Mesendoderm (in vitro differentiated cells): ENCODE measurements at regions not wholly inside any gene's neighbourhood (a gene's known extent, or its start where the extent isn't known, plus 50 kb on each side); places are given as distances from the start of the nearest gene placed in this dataset.
A peak's percentile ranks its signal among the peaks of the same experiment; 100 is the strongest.

Source experiments
- DNase-seq: peaks from one replicate; pipeline ENCODE4 v3.0.0; 2013
- H2AK5ac ChIP-seq: 2 replicates; pipeline ENCODE4 v1.6.1; 2013; ENCODE audit warnings: low read length, inconsistent platforms
- H2BK120ac ChIP-seq: 2 replicates; pipeline ENCODE4 v1.6.1; 2013; ENCODE audit warnings: low read depth, mild to moderate bottlenecking, low read length, moderate library complexity, mixed read lengths
- H2BK15ac ChIP-seq: replicated peaks from 2 replicates; pipeline ENCODE4 v1.6.1; 2013; ENCODE audit warnings: low read depth, mild to moderate bottlenecking, moderate library complexity
- H2BK5ac ChIP-seq: 2 replicates; pipeline ENCODE4 v1.6.1; 2013; ENCODE audit warnings: low read length, inconsistent platforms
- H3K18ac ChIP-seq: 2 replicates; pipeline ENCODE4 v1.6.1; 2013; ENCODE audit warnings: mild to moderate bottlenecking, low read length, mixed read lengths
- H3K23ac ChIP-seq: one replicate; pipeline ENCODE4 v1.6.1; 2013; ENCODE audit warnings: low read length
- H3K27ac ChIP-seq: 2 replicates; pipeline ENCODE4 v1.5.1; 2013; ENCODE audit warnings: low read depth, mild to moderate bottlenecking, inconsistent platforms, low read length, moderate library complexity
- H3K27me3 ChIP-seq: 2 replicates; pipeline ENCODE4 v1.6.1; 2013; ENCODE audit warnings: low read length, control low read depth, mild to moderate bottlenecking, inconsistent platforms; ENCODE audit not compliant: insufficient read depth, poor library complexity
- H3K36me3 ChIP-seq: 2 replicates; pipeline ENCODE4 v1.6.1; 2013; ENCODE audit warnings: low read length, inconsistent platforms; ENCODE audit not compliant: control insufficient read depth, insufficient read depth
- H3K4ac ChIP-seq: one replicate; pipeline ENCODE4 v1.6.1; 2013; ENCODE audit warnings: low read depth, mild to moderate bottlenecking, low read length, moderate library complexity
- H3K4me1 ChIP-seq: 2 replicates; pipeline ENCODE4 v1.6.1; 2013; ENCODE audit warnings: low read depth, low read length, inconsistent platforms; ENCODE audit not compliant: control insufficient read depth
- H3K4me2 ChIP-seq: 2 replicates; pipeline ENCODE4 v1.6.1; 2013; ENCODE audit warnings: low read length
- H3K4me3 ChIP-seq: 2 replicates; pipeline ENCODE4 v1.5.1; 2013; ENCODE audit warnings: mild to moderate bottlenecking, low read length
- H3K56ac ChIP-seq: one replicate; pipeline ENCODE4 v1.6.1; 2013; ENCODE audit warnings: low read length
- H3K79me1 ChIP-seq: 2 replicates; pipeline ENCODE4 v1.6.1; 2013; ENCODE audit warnings: low read length, inconsistent platforms
- H3K79me2 ChIP-seq: 2 replicates; pipeline ENCODE4 v1.6.1; 2013; ENCODE audit warnings: mild to moderate bottlenecking, low read length; ENCODE audit not compliant: control insufficient read depth, insufficient read depth
- H3K9ac ChIP-seq: 2 replicates; pipeline ENCODE4 v1.6.1; 2013; ENCODE audit warnings: low read length, inconsistent platforms
- H4K5ac ChIP-seq: one replicate; pipeline ENCODE4 v1.6.1; 2013; ENCODE audit warnings: low read length
- H4K8ac ChIP-seq: one replicate; pipeline ENCODE4 v1.6.1; 2013; ENCODE audit warnings: low read depth, mild to moderate bottlenecking, control low read depth, low read length, moderate library complexity
- WGBS: extraction: QIAGEN DNeasy Blood & Tissue Kit; methylation state at CpG from one replicate; pipeline ENCODE4 v1.1.7; 2013; ENCODE audit warnings: low lambda C conversion rate, missing lambda C conversion rate; ENCODE audit not compliant: insufficient coverage; ENCODE audit errors: extremely low coverage; 5-methylcytosine and 5-hydroxymethylcytosine counted together

DNA sequence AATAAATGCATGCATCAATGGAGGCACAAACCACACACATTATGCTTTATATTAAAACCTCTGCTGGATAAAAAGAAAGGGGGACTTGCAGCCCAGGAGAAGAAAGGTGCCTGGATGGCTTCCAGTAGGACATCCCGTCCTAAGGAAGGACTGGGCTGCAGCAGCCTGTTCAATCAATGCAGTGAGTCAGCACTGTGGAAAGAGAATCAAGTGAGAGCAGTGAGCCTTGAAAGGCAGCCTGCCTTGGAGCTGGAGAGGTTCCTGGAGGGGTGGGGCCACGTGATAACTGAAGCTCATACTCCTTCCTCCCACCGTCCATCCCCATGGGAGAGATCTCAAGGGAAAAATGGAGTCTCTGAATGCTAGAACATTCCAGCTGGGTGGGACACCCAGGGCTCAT, 501.2 kb downstream of the ADRA2A start:
- H3K36me3 ChIP-seq, result no peaks in the 10 kb centered on the region
- no peak overlapping the region for H2BK5ac ChIP-seq
- no peaks in the 10 kb centered on the region for H3K27me3 ChIP-seq
- no peaks in the 10 kb centered on the region for H3K79me2 ChIP-seq
- no peak overlapping the region for H2AK5ac ChIP-seq
- no peaks in the 10 kb centered on the region for H3K79me1 ChIP-seq
- no peaks in the 10 kb centered on the region for H3K4me1 ChIP-seq
- no CpG with 5 or more reads among the region's 3 CpGs for WGBS
- H3K18ac ChIP-seq, result no peak overlapping the region
- H2BK15ac ChIP-seq, result no peak overlapping the region
- no peak overlapping the region for H3K4ac ChIP-seq
- no peak overlapping the region for H3K4me2 ChIP-seq
- no peak overlapping the region for H3K27ac ChIP-seq
- H4K5ac ChIP-seq, result no peak overlapping the region
- no peak overlapping the region for H4K8ac ChIP-seq
- no peak overlapping the region for H3K56ac ChIP-seq
- DNase-seq, result no peak
- H2BK120ac ChIP-seq, result no peak overlapping the region
- H3K9ac ChIP-seq, result no peak overlapping the region
- no peak overlapping the region for H3K23ac ChIP-seq
- no peak overlapping the region for H3K4me3 ChIP-seq

DNA sequence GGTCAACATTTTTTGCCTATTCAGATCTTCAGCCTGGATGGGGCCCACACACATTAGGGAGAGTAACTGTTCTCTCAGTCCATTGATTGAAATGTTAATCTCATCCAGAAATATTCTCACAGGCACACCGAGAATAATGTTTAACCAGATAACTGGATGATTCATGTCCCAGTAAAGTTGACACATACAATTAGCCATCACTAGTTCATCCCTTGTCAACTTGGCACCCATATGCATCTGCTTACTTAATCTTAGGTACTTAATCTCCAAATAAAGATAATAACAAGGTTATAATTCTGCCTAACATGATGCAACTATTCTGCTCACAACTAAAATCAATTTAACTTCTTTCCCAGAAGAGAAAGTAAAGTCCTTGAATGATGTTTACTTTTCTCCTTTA, 502.6 kb downstream of the ADRA2A start:
- no peak overlapping the region for H3K18ac ChIP-seq
- H3K27me3 ChIP-seq, result no peaks in the 10 kb centered on the region
- H3K4me3 ChIP-seq, result no peak overlapping the region
- H3K9ac ChIP-seq, result no peak overlapping the region
- H3K27ac ChIP-seq, result no peak overlapping the region
- no peak overlapping the region for H2BK5ac ChIP-seq
- no peak overlapping the region for H4K8ac ChIP-seq
- H3K56ac ChIP-seq, result no peak overlapping the region
- H3K4ac ChIP-seq, result no peak overlapping the region
- no peaks in the 10 kb centered on the region for H3K79me2 ChIP-seq
- H3K36me3 ChIP-seq, result no peaks in the 10 kb centered on the region
- H3K23ac ChIP-seq, result no peak overlapping the region
- H3K4me2 ChIP-seq, result no peak overlapping the region
- H2BK120ac ChIP-seq, result no peak overlapping the region
- DNase-seq, result no peak
- WGBS, result no CpG with 5 or more reads among the region's 1 CpG
- H4K5ac ChIP-seq, result no peak overlapping the region
- H2BK15ac ChIP-seq, result no peak overlapping the region
- H3K79me1 ChIP-seq, result no peaks in the 10 kb centered on the region
- H3K4me1 ChIP-seq, result no peaks in the 10 kb centered on the region
- H2AK5ac ChIP-seq, result no peak overlapping the region

DNA sequence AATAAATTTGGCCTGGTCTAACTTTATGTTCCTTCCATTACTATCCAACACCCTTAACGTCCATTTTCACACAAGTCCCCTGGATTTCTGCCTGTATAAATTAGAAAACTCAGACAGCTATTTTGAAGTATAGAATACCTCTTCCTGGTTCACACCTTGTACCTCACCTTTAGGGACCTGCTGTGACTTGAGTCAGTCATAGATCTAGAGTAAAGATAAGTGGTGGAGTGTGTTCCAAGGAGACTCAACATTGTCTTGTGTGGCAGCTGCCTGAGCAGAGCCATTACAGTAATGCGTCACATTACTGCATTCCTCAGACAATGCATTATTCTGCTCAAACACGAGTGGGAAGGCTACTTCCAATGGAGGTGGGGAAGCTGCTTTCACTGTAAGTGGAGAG, 513.9 kb downstream of the ADRA2A start:
- Histone ChIP-seq H3K56ac (no peak overlapping the region), H3K27me3 (no peaks in the 10 kb centered on the region), H3K9ac (no peak overlapping the region), H4K5ac (no peak overlapping the region), H2BK5ac (no peak overlapping the region), H3K4me2 (no peak overlapping the region), H3K79me2 (no peaks in the 10 kb centered on the region), H3K79me1 (no peaks in the 10 kb centered on the region), H3K23ac (no peak overlapping the region), H3K4ac (no peak overlapping the region), H2BK15ac (no peak overlapping the region), H3K18ac (no peak overlapping the region), H3K4me1 (no peaks in the 10 kb centered on the region), H3K36me3 (no peaks in the 10 kb centered on the region), H2BK120ac (no peak overlapping the region), H3K27ac (no peak overlapping the region), H2AK5ac (no peak overlapping the region), H4K8ac (no peak overlapping the region), H3K4me3 (no peak overlapping the region)
- no CpG with 5 or more reads among the region's 3 CpGs for WGBS
- peak; percentile 52 for DNase-seq

DNA sequence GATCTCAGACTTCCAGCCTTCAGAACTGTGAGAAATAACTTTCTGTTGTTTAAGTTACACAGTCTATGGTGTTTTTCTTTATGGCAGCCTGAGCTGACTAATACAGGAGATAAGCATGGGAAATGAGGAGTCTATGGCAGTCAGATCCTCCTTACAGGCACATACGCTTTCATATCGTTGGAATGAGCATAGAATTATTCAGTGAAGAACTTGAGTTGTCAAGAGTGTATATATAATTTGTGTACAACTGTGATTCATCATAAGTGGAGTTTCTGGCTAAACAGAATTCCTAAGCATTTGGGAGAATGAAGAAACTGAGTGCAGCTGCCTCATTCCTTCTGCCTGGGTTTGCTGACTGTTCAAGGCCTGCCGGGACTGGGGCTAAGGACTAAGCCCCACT, 516.7 kb downstream of the ADRA2A start:
- H3K4me3 ChIP-seq, result no peak overlapping the region
- no peak overlapping the region for H4K8ac ChIP-seq
- H3K56ac ChIP-seq, result no peak overlapping the region
- no peak overlapping the region for H3K4ac ChIP-seq
- no CpG with 5 or more reads among the region's 3 CpGs for WGBS
- no peak overlapping the region for H3K9ac ChIP-seq
- no peaks in the 10 kb centered on the region for H3K79me2 ChIP-seq
- no peak overlapping the region for H2AK5ac ChIP-seq
- no peak overlapping the region for H2BK120ac ChIP-seq
- H2BK5ac ChIP-seq, result no peak overlapping the region
- no peaks in the 10 kb centered on the region for H3K36me3 ChIP-seq
- H4K5ac ChIP-seq, result no peak overlapping the region
- no peaks in the 10 kb centered on the region for H3K79me1 ChIP-seq
- H3K4me1 ChIP-seq, result no peaks in the 10 kb centered on the region
- H3K4me2 ChIP-seq, result no peak overlapping the region
- no peaks in the 10 kb centered on the region for H3K27me3 ChIP-seq
- H2BK15ac ChIP-seq, result no peak overlapping the region
- no peak for DNase-seq
- no peak overlapping the region for H3K23ac ChIP-seq
- no peak overlapping the region for H3K18ac ChIP-seq
- H3K27ac ChIP-seq, result no peak overlapping the region

DNA sequence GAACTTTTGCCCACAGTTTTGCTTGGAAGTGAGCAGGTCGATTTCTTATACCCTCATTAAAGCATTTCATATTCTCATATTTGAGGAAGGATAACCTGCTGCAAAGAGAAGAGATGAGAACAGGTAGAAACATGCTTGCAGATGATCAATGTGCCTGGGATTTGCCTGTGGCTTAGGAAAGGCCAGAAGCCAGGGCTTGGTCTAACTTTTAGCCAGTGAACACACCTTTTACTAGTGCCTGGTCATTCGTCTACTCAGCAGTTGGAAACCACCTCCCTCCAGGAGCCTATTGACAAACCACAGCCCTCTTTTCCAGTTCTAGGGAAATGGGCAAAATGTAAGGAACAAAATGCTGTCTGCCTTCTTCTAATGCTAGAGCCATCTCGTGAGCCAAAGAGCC, 518.3 kb downstream of the ADRA2A start:
- H3K79me1 ChIP-seq, result no peaks in the 10 kb centered on the region
- no peak for DNase-seq
- no peak overlapping the region for H2BK5ac ChIP-seq
- H4K5ac ChIP-seq, result no peak overlapping the region
- no peak overlapping the region for H3K18ac ChIP-seq
- no peak overlapping the region for H3K4me2 ChIP-seq
- no peak overlapping the region for H2AK5ac ChIP-seq
- H3K4ac ChIP-seq, result no peak overlapping the region
- no peak overlapping the region for H2BK120ac ChIP-seq
- no peaks in the 10 kb centered on the region for H3K79me2 ChIP-seq
- H2BK15ac ChIP-seq, result no peak overlapping the region
- no CpG with 5 or more reads among the region's 3 CpGs for WGBS
- no peak overlapping the region for H3K27ac ChIP-seq
- H3K9ac ChIP-seq, result no peak overlapping the region
- H3K36me3 ChIP-seq, result no peaks in the 10 kb centered on the region
- H3K23ac ChIP-seq, result peak overlapping the region; percentile 31
- H3K4me1 ChIP-seq, result no peaks in the 10 kb centered on the region
- H3K4me3 ChIP-seq, result no peak overlapping the region
- H4K8ac ChIP-seq, result no peak overlapping the region
- H3K27me3 ChIP-seq, result no peaks in the 10 kb centered on the region
- H3K56ac ChIP-seq, result no peak overlapping the region

DNA sequence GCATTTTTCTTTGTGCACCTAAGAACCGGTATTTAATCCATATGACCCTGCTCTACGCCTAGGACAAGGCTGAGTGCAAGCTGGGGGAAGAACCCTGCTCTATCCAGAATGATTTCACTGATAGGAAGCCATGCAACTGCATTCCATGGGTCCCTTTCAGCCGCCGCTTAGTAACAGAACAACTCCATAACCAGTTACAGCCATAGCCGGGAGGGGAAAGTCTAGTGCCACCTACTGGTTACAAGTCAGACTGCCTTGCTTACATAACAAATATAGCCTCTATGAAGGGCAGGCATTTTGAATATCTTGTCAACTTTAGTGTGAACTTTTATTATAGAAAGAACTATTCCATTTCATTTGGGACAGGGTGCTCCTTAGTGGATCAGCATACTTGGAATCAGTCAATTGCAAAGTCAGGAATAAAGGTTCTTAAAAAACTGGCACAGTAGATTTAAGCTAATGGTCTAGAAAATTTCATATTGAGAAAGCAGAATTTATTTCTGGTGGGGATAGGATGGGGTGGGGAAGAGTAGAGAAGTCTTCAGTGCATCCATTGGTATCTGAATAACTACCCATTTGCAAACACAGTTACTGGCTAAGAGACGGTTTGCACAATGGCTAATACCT, 521.7 kb downstream of the ADRA2A start:
- Histone ChIP-seq H3K4me3 (no peak overlapping the region), H2BK15ac (no peak overlapping the region), H2BK5ac (no peak overlapping the region), H4K8ac (no peak overlapping the region), H3K9ac (no peak overlapping the region), H3K27me3 (no peaks in the 10 kb centered on the region), H3K4me2 (no peak overlapping the region), H3K36me3 (no peaks in the 10 kb centered on the region), H3K23ac (no peak overlapping the region), H2BK120ac (no peak overlapping the region), H3K4me1 (no peaks in the 10 kb centered on the region), H3K4ac (no peak overlapping the region), H2AK5ac (no peak overlapping the region), H3K79me1 (no peaks in the 10 kb centered on the region), H3K27ac (no peak overlapping the region), H3K79me2 (no peaks in the 10 kb centered on the region), H3K18ac (no peak overlapping the region), H4K5ac (no peak overlapping the region), H3K56ac (no peak overlapping the region)
- DNase-seq, result peak; percentile 87
- WGBS, result no CpG with 5 or more reads among the region's 6 CpGs
